Adipocyte (in vitro differentiated cells): ENCODE measurements at regions not wholly inside any gene's neighbourhood (a gene's known extent, or its start where the extent isn't known, plus 50 kb on each side); places are given as distances from the start of the nearest gene placed in this dataset.

Experiments
- DNase-seq: peaks from one replicate; pipeline ENCODE4 v3.0.0-alpha.2; 2015; ENCODE audit warnings: low read depth
- H3K27me3 ChIP-seq: replicated peaks from 2 replicates; pipeline ENCODE4 v1.7.0; 2013; ENCODE audit warnings: mild to moderate bottlenecking, low read length, moderate library complexity; ENCODE audit not compliant: control insufficient read depth, insufficient read depth
- H3K36me3 ChIP-seq: 2 replicates; pipeline ENCODE4 v1.7.0; 2013; ENCODE audit warnings: low read length, mild to moderate bottlenecking, moderate library complexity; ENCODE audit not compliant: control insufficient read depth, insufficient read depth, severe bottlenecking
- H3K4me1 ChIP-seq: 2 replicates; pipeline ENCODE4 v1.7.0; 2013; ENCODE audit warnings: mild to moderate bottlenecking, low read length, moderate library complexity; ENCODE audit not compliant: control insufficient read depth, insufficient read depth
- H3K4me3 ChIP-seq: 2 replicates; pipeline ENCODE4 v1.7.0; 2013; ENCODE audit warnings: mild to moderate bottlenecking, low read length, moderate library complexity
- H3K9ac ChIP-seq: 2 replicates; pipeline ENCODE4 v1.7.0; 2013; ENCODE audit warnings: mild to moderate bottlenecking, low read length, moderate library complexity
- H3K9me3 ChIP-seq: 2 replicates; pipeline ENCODE4 v1.7.0; 2013; ENCODE audit warnings: mild to moderate bottlenecking, low read length, moderate library complexity; ENCODE audit not compliant: control insufficient read depth

- Histone ChIP-seq H3K27me3 (no peaks in the 10 kb centered on the region), H3K36me3 (no peaks in the 10 kb centered on the region), H3K9ac (no peak overlapping the region), H3K4me1 (no peaks in the 10 kb centered on the region), H3K4me3 (no peak overlapping the region), H3K9me3 (no peaks in the 10 kb centered on the region)
- no peak for DNase-seq
Measured at GRCh38 chr12:54711669-54712068, 63.5 kb upstream of the DCD start.

DNA sequence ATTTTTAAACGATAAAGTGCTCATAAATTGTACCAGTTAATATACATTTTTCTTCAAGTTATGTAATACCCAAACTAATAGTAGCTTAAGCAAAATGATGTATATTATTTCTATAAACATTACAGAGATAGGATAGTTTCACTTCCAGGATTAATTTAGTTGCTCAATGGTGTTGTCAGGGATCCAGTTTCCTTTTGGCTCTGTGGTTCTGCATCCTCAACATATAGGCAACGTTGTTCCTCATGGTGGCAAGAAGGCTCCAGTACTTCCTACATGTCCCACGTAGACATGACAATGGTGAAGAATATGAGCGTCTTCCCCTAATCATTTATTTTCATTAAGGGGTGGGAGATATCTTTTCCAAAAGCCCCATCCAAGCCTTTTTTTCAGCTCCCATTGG, 60.7 kb upstream of the DCD start:
- H3K27me3 ChIP-seq: no peaks in the 10 kb centered on the region
- no peaks in the 10 kb centered on the region for H3K36me3 ChIP-seq
- no peak for DNase-seq
- no peak overlapping the region for H3K9ac ChIP-seq
- no peak overlapping the region for H3K4me3 ChIP-seq
- no peaks in the 10 kb centered on the region for H3K4me1 ChIP-seq
- no peaks in the 10 kb centered on the region for H3K9me3 ChIP-seq

- H3K4me1 ChIP-seq: no peaks in the 10 kb centered on the region
- H3K27me3 ChIP-seq: peaks cover 8% of the 10 kb centered on the region
- H3K9me3 ChIP-seq: no peaks in the 10 kb centered on the region
- H3K4me3 ChIP-seq: no peak overlapping the region
- no peak for DNase-seq
- no peaks in the 10 kb centered on the region for H3K36me3 ChIP-seq
- no peak overlapping the region for H3K9ac ChIP-seq
Measured at GRCh38 chr12:54704202-54704601, 56.0 kb upstream of the DCD start.

- no peak overlapping the region for H3K9ac ChIP-seq
- no peak overlapping the region for H3K4me3 ChIP-seq
- peaks cover 23% of the 10 kb centered on the region for H3K27me3 ChIP-seq
- no peaks in the 10 kb centered on the region for H3K36me3 ChIP-seq
- H3K4me1 ChIP-seq: no peaks in the 10 kb centered on the region
- DNase-seq: peak; percentile 73
- no peaks in the 10 kb centered on the region for H3K9me3 ChIP-seq
Measured at GRCh38 chr12:54701940-54702592, 53.9 kb upstream of the DCD start.

DNA sequence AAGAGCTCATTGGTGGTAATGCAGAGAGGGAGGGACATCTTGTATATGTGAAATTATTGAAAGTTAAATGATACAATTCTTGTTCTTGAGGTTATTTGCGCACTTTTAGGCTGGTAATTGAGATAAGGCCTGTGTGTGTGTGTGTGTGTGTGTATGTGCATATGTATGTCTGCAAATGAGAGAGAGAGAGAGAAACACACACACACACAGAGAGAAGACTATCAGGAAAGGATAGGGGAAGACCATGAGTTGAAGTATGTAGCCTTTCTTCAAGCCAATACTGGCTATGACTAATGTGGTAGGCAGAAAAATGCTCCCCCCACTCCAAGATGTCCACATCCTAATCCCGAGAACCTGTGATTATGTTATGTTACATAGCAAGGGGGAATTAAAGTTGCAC, 52.7 kb upstream of the DCD start:
- Histone ChIP-seq H3K4me1 (no peaks in the 10 kb centered on the region), H3K9me3 (no peaks in the 10 kb centered on the region), H3K4me3 (no peak overlapping the region), H3K27me3 (peaks cover 31% of the 10 kb centered on the region), H3K9ac (no peak overlapping the region), H3K36me3 (no peaks in the 10 kb centered on the region)
- DNase-seq: no peak

DNA sequence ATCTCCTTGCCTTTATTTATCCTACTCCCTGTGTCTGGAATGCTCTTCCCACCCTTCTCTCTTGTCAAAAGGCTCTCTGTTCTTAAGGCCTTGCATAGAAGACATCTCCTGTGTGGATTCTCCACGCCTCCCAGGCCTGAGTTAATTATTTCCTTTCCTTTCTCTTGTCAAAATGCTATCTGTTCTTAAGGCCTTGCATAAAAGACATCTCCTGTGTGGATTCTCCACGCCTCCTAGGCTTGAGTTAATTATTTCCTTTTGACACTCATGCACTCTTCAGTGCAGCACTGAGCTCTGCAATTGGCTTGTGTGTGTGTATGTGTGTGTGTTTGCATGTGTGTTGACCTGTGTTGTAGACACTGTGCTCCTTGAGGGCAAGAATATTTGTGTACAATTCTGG, 52.1 kb upstream of the DCD start:
- H3K4me1 ChIP-seq: no peaks in the 10 kb centered on the region
- H3K27me3 ChIP-seq: peaks cover 31% of the 10 kb centered on the region
- no peak overlapping the region for H3K9ac ChIP-seq
- no peaks in the 10 kb centered on the region for H3K9me3 ChIP-seq
- H3K36me3 ChIP-seq: no peaks in the 10 kb centered on the region
- DNase-seq: no peak
- H3K4me3 ChIP-seq: no peak overlapping the region
